ENCODE measurements at regions not wholly inside any gene's neighbourhood (a gene's known extent, or its start where the extent isn't known, plus 50 kb on each side); places are given as distances from the start of the nearest gene placed in this dataset.
A peak's percentile ranks its signal among the peaks of the same experiment; 100 is the strongest.

DNA sequence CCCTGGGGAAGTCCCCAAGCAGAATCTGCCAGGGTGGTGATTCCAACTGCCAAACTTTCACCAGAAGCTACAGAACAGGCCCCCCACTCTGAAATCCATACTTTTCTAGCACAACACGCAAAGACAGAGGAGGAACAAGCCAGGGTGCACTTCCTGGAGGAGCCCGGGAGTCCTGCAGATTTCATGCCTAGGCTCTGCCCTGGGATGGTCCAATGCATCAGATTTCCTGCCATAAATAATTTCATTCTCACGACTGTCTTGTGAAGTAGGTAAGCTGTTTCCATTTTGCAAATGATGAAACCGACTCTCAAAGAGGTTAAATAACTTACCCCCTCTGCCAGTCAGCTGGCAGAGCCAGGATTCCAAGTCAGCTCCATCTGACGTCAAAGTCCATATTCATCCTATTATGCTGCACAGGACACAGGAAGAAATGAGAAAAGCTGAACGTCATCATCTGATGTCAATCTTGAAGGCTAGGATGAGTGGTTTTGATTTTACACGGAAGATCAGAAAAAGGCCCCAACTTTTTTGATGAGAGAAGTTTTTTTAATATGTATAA, 134.8 kb upstream of the IGF1R start:
- intact Hi-C loops (cut with micrococcal nuclease) = loop anchor here (10.0 kb wide), 1 partner anchor 271 kb away; no protein-coding TSS in a partner anchor
- DNase-seq (ENCODE audit: low spot score) = no peak
- Mint-ChIP-seq H3K27me3 (ENCODE audit: low read depth) (peaks cover 11% of the 10 kb centered on the region), H3K4me3 (ENCODE audit: low read depth) (no peak overlapping the region), H3K27ac (no peak overlapping the region), H3K36me3 (ENCODE audit: low read depth) (no peaks in the 10 kb centered on the region), H3K9me3 (no peaks in the 10 kb centered on the region), H3K4me1 (ENCODE audit: low read depth) (peaks cover 1% of the 10 kb centered on the region)

DNA sequence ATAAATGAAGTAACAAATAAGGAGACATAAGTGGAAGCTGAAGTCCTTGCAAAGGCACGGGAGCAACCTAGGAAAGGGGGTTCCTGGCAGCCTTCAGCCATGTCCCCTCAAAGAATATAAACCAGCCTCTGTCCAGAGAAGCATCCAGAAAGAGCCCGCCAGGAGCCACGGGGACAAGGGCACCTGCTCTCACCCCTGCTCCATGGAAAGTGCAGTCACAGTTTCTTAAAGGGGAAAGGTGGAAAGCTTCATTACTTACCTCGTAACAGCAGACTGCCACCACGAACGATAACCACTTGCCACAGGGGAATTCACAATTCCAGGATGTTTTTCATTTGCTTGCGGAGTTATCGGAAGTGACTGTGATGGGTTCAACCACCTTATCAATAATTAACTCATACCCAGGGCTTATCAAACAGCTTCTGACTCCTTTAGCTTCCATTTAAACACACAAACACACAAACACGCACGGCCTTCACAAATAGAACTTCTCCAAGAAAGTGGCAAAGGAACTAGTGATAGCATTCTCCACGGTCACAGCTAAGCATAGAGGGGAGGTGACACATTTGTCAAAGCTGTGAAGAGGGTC, 134.2 kb upstream of the IGF1R start:
- H3K4me1 Mint-ChIP-seq (ENCODE audit: low read depth) = peaks cover 5% of the 10 kb centered on the region
- no peak overlapping the region for H3K27ac Mint-ChIP-seq
- intact Hi-C loops (cut with micrococcal nuclease) = loop anchor here (10.0 kb wide), 1 partner anchor 271 kb away; no protein-coding TSS in a partner anchor
- no peak overlapping the region for H3K4me3 Mint-ChIP-seq (ENCODE audit: low read depth)
- H3K36me3 Mint-ChIP-seq (ENCODE audit: low read depth) = no peaks in the 10 kb centered on the region
- no peak for DNase-seq (ENCODE audit: low spot score)
- H3K9me3 Mint-ChIP-seq = no peaks in the 10 kb centered on the region
- H3K27me3 Mint-ChIP-seq (ENCODE audit: low read depth) = peaks cover 7% of the 10 kb centered on the region

DNA sequence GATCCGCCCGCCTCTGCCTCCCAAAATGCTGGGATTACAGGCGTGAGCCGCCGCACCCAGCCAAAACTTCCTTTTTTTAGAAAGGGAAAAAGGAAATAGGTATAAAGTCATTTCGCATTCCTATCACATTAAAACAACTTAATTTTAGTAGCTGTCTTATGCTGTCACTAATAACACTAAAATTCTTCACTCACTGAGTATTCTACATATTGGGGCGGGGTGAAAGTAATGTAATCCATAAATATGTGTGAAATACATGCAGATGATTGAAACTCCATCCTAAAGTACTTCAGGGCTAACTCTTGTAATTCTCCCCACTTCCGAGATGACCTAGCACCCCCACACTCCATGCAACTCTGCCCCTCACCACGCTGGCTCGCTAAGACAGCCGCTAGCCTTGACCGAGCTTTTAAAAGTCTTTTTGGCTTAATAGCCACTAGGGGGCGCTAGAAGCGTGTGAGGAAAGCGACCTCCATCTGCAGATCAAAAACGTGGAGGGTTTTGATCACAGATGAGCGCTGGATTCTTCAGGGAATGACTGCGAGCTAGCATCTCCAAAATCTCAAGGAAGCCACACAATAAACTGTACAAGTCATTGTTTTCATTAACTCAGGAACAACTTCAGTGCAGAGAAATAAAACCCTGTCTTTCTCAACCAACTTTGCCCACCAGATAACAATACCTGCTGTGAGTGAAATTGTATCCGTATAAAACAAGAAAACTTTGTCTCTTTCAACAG, 129.3 kb upstream of the IGF1R start:
- H3K27me3 Mint-ChIP-seq (ENCODE audit: low read depth) = peaks cover 6% of the 10 kb centered on the region
- H3K9me3 Mint-ChIP-seq = no peaks in the 10 kb centered on the region
- peak; percentile 13 for DNase-seq (ENCODE audit: low spot score)
- intact Hi-C loops (cut with micrococcal nuclease) = loop anchor here (1.0 to 10.0 kb wide), 6 partner anchors 29 to 557 kb away; partner anchors contain the start of gene IGF1R
- no peaks in the 10 kb centered on the region for H3K36me3 Mint-ChIP-seq (ENCODE audit: low read depth)
- no peak overlapping the region for H3K4me3 Mint-ChIP-seq (ENCODE audit: low read depth)
- H3K4me1 Mint-ChIP-seq (ENCODE audit: low read depth) = peaks cover 7% of the 10 kb centered on the region
- H3K27ac Mint-ChIP-seq = no peak overlapping the region

DNA sequence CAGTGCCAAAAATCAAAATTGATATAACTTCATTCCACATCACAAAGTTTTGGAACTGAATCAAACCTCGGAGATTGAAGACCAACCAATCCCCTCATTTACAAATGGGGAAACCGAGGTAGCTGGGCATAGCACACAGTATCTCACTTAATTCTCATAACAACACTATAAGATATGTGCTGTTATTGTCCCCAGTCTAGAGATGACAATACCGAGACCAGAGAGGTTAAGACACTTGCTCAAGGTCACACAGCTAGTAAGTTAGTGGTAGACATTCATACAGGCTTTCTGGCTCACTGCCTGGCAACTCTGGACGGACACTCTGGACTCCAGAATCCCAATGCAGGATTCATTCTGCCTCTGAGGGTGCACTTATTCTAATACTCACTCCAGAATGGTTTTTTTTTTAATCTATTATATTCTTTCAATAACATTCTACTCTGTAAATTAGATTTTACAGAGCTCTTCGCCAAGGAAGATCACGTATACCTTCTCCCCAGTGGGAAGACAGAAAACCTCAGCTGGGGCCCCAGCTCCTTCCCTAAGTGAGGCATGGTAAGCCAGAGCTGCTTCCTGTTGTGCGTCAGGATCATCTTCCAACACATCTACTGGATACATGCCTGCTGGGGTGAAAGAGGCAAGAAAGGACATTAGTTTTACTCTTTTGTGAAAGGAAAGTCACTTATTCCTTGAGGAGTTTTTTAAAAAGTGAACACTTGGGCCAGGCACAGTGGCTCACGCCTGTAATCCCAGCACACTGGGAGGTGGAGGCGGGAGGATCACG, 128.4 kb upstream of the IGF1R start:
- H3K9me3 Mint-ChIP-seq = no peaks in the 10 kb centered on the region
- peaks cover 6% of the 10 kb centered on the region for H3K27me3 Mint-ChIP-seq (ENCODE audit: low read depth)
- no peak overlapping the region for H3K27ac Mint-ChIP-seq
- intact Hi-C loops (cut with micrococcal nuclease) = loop anchor here (1.0 to 10.0 kb wide), 6 partner anchors 28 to 556 kb away; partner anchors contain the start of gene IGF1R
- DNase-seq (ENCODE audit: low spot score) = no peak
- peaks cover 7% of the 10 kb centered on the region for H3K4me1 Mint-ChIP-seq (ENCODE audit: low read depth)
- H3K4me3 Mint-ChIP-seq (ENCODE audit: low read depth) = no peak overlapping the region
- no peaks in the 10 kb centered on the region for H3K36me3 Mint-ChIP-seq (ENCODE audit: low read depth)

DNA sequence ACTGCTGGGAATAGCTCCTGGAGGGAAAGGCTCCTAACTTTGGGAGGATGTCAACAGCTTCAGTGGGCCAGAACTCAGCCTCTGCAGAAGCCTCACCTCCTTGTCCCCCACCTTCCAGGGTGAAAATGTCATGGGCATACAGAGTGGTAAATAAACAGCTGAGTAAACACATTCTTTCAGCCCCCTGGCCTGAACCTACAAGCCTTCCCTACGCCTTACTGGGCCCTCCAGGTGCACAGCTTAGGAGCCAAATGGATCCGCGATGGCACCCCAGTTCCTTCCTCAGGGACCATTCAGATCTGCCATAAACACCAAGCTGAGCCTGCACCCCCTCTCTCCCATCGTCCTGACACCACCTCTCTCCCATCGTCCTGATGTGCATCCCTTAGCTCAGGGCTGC, 126.2 kb upstream of the IGF1R start:
- H3K4me1 Mint-ChIP-seq (ENCODE audit: low read depth) = peaks cover 7% of the 10 kb centered on the region
- peaks cover 6% of the 10 kb centered on the region for H3K27me3 Mint-ChIP-seq (ENCODE audit: low read depth)
- H3K4me3 Mint-ChIP-seq (ENCODE audit: low read depth) = no peak overlapping the region
- no peaks in the 10 kb centered on the region for H3K36me3 Mint-ChIP-seq (ENCODE audit: low read depth)
- no peaks in the 10 kb centered on the region for H3K9me3 Mint-ChIP-seq
- no peak overlapping the region for H3K27ac Mint-ChIP-seq
- intact Hi-C loops (cut with micrococcal nuclease) = no loop called here
- DNase-seq (ENCODE audit: low spot score) = no peak

DNA sequence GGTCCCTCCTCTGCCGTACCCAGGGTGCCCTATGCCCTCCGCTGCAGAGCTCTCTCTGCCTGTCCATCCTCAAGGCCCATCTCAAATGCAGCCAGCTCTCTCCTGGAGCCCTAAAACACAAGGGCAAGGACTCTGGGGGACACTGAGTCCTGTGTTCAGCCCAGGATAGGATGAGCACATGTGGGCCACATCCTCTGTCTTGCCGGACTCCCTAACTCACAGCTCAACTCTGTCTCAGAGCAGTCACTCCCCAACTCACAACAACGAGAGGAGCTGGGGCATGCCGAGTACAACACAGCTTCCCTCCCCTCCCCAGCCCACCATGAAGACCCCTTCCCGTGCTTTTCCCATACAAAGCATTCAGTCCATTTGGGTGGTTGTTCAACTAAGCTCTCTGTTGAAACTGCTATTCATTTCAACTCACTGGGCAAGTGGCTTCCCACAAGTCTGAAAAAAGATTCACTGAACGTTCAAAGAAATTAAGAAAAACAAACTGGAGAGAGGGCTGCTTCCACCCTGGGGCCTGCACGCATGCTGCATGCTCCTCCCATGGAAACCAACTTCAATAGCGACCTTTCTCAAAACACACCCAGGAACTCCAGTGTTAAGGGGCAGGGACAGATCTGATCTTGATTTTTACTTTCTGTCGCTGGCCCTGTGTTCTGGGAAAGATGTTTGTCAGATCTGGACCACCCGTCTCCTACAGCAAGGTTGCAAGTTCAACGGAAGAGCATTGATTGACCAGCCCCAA, 124.3 kb upstream of the IGF1R start:
- H3K27ac Mint-ChIP-seq = no peak overlapping the region
- H3K4me1 Mint-ChIP-seq (ENCODE audit: low read depth) = peaks cover 3% of the 10 kb centered on the region
- intact Hi-C loops (cut with micrococcal nuclease) = no loop called here
- DNase-seq (ENCODE audit: low spot score) = no peak
- no peak overlapping the region for H3K4me3 Mint-ChIP-seq (ENCODE audit: low read depth)
- peaks cover 8% of the 10 kb centered on the region for H3K27me3 Mint-ChIP-seq (ENCODE audit: low read depth)
- H3K36me3 Mint-ChIP-seq (ENCODE audit: low read depth) = no peaks in the 10 kb centered on the region
- H3K9me3 Mint-ChIP-seq = no peaks in the 10 kb centered on the region

DNA sequence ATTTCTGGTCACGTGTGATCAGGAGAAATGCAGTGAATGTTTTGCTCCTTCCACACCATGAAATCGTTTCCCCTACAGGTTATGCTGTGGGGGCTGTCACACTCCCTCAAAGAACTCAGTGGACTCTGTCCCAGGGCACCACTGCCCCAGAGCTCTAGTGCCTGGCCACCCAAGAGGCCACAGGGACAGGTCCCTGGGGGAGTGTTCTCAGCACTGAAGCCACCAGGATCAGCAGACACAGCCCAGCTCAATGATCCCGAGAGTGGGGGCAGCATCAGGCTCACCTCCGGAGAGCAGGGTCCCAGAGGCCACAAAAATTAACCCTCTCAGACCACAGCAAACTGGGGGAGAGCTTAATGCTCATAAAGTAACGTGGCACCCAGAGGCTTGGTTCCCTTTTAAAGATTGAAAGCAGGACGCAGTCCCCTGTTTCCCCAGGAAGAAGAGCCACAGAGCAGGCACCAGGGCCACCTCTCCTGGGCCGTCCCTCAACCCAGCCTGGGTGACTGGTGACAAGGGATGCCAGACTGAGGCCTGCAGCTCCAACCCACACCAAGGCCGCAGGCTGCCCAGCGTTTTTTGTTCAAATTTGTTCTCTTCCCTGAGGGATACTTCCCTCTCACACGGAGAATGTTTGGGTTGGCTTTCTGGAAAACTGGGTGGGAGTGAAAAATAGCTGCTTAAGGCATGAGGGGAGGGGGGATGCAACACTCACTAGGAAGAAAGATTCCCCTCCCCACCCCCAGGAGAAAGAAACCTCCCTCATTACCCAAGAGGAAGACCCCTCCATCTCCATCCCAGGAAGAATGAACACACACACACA, 123.3 kb upstream of the IGF1R start:
- no peak for DNase-seq (ENCODE audit: low spot score)
- Mint-ChIP-seq H3K9me3 (no peaks in the 10 kb centered on the region), H3K27ac (no peak overlapping the region), H3K4me1 (ENCODE audit: low read depth) (no peaks in the 10 kb centered on the region), H3K4me3 (ENCODE audit: low read depth) (no peak overlapping the region), H3K36me3 (ENCODE audit: low read depth) (no peaks in the 10 kb centered on the region), H3K27me3 (ENCODE audit: low read depth) (peaks cover 7% of the 10 kb centered on the region)
- intact Hi-C loops (cut with micrococcal nuclease) = no loop called here

DNA sequence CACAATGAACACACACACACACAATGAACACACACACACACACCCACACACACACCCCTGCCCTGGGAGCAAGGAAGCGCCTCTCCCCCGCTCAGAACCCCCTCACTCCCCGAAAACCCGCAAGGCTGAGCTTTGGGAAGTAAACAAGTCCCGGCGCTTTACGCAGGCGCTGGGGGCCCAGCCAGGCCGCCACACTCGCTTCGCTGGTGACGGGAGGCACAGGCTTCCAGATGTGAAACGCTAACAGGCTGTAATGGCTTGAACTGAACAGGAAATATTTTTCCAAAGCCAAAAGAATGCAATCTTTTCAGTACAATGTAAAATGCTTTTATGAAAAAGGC, 122.7 kb upstream of the IGF1R start:
- Mint-ChIP-seq H3K27ac (no peak overlapping the region), H3K4me3 (ENCODE audit: low read depth) (no peak overlapping the region), H3K4me1 (ENCODE audit: low read depth) (no peaks in the 10 kb centered on the region), H3K9me3 (no peaks in the 10 kb centered on the region), H3K36me3 (ENCODE audit: low read depth) (no peaks in the 10 kb centered on the region), H3K27me3 (ENCODE audit: low read depth) (peaks cover 9% of the 10 kb centered on the region)
- DNase-seq (ENCODE audit: low spot score) = no peak
- intact Hi-C loops (cut with micrococcal nuclease) = no loop called here

DNA sequence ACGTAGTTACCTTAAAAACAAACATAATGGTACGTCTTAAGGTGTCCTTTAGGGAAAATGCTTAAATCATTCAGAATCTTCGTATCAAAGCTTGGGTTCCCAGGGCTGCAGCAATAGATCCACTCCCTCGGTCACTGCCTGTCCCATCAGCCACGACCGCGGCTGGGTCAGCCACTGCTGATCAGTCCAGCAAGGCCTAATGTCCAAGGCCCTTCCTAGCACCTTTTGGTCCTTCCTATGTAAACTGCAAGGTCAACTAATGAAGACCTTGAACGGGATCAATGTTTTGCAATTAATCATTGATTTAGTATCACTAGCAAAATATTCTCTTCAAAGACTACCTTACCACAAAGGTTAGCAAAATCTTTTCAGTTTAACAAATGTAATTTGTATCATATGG, 122.2 kb upstream of the IGF1R start:
- intact Hi-C loops (cut with micrococcal nuclease) = no loop called here
- Mint-ChIP-seq H3K27me3 (ENCODE audit: low read depth) (peaks cover 9% of the 10 kb centered on the region), H3K4me3 (ENCODE audit: low read depth) (no peak overlapping the region), H3K9me3 (no peaks in the 10 kb centered on the region), H3K36me3 (ENCODE audit: low read depth) (no peaks in the 10 kb centered on the region), H3K4me1 (ENCODE audit: low read depth) (no peaks in the 10 kb centered on the region), H3K27ac (no peak overlapping the region)
- no peak for DNase-seq (ENCODE audit: low spot score)

DNA sequence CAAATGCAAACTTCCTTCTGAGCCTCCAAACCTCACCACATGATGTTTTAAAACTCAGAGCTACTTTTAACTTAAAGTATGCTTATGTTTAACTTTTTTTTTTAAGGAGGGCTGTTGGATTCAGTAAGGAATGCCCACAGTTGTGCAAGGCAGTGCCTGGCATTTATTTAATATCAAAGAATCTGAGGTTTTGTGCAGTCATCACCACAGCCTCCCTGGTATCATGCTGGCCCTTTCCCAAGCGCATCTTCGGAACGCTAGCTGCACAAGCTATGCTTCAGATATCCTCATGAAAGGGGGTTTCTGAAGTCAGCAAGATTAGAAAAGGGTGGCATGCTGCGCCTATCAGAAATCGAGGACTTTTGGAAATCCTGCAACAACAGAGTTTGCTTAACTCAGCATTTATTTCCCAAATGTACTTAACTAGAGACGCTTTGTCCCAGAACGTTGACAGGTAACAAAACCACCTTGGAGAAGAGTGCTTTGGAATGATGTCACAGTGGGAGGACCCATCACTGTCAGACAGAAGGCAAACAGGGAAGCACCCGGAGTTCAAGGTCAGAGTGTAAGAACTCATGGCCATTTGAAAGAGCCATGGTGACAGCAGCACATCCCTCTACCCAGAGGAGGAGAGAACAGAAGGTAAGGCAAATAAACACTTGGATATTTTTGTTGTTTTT, 120.2 kb upstream of the IGF1R start:
- H3K27me3 Mint-ChIP-seq (ENCODE audit: low read depth) = peaks cover 10% of the 10 kb centered on the region
- intact Hi-C loops (cut with micrococcal nuclease) = no loop called here
- no peak overlapping the region for H3K27ac Mint-ChIP-seq
- no peak overlapping the region for H3K4me3 Mint-ChIP-seq (ENCODE audit: low read depth)
- no peak for DNase-seq (ENCODE audit: low spot score)
- H3K4me1 Mint-ChIP-seq (ENCODE audit: low read depth) = no peaks in the 10 kb centered on the region
- no peaks in the 10 kb centered on the region for H3K9me3 Mint-ChIP-seq
- no peaks in the 10 kb centered on the region for H3K36me3 Mint-ChIP-seq (ENCODE audit: low read depth)

DNA sequence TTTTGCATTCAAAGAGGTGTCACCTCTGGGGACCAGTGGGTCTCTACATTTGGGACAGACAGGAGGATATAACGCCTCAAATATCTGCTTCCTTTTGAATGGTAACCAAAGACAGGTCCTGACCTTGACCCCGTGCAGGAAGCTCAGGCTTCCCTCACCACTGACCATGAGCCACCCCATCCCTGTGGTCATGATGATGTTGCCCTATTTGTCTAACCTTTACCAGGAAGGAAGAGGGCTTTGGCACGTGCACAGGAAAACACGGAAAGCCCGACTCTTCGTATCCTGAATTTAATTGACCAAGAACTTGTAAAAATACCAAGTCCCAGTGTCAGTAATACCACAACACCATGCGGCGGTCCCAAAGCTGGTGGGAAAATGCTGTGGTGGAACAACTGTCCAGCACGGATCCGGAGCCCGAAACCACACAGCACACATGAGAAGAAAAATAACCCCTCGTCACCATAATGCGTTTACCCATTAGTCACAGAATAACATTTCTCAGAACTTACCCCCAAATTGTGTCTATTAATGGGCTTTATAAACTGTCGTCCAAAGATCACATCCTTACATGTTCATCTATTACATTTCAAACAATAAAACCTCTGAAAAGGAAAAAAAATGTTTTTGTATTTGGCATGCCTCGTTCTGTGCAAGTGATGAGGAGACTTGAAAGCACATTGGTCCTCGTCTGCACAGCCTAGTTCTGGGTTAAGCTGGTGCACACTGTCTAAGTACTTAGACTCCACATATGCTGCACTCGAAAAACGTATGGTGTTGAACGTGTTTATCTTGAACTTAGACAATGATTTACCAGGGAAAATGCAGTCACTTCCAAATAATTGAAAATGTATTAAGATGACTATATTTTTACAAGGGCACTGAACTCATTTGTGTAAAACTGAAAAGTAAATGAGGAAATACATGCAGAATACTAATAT, 118.9 kb upstream of the IGF1R start:
- no peak for DNase-seq (ENCODE audit: low spot score)
- peaks cover 12% of the 10 kb centered on the region for H3K27me3 Mint-ChIP-seq (ENCODE audit: low read depth)
- no peaks in the 10 kb centered on the region for H3K4me1 Mint-ChIP-seq (ENCODE audit: low read depth)
- H3K4me3 Mint-ChIP-seq (ENCODE audit: low read depth) = no peak overlapping the region
- H3K36me3 Mint-ChIP-seq (ENCODE audit: low read depth) = no peaks in the 10 kb centered on the region
- H3K27ac Mint-ChIP-seq = no peak overlapping the region
- intact Hi-C loops (cut with micrococcal nuclease) = no loop called here
- H3K9me3 Mint-ChIP-seq = no peaks in the 10 kb centered on the region
